SK-N-SH (cell line): ENCODE measurements at regions not wholly inside any gene's neighbourhood (a gene's known extent, or its start where the extent isn't known, plus 50 kb on each side); places are given as distances from the start of the nearest gene placed in this dataset.

Experiments used
- EP300 ChIP-seq, 2 experiments: IDR thresholded peaks; 2 replicates each; pipeline versions ENCODE4 v1.4.0 to v1.6.1; 2012; ENCODE audit warnings: borderline replicate concordance in 1 of 2, low read depth in 1 of 2, low read length in 1 of 2
- GABPA ChIP-seq: IDR thresholded peaks from 2 replicates; pipeline ENCODE4 v1.4.0; 2012; ENCODE audit warnings: low read depth, mild to moderate bottlenecking
- JUND ChIP-seq: IDR thresholded peaks from 2 replicates; pipeline ENCODE4 v1.4.0; 2012
- MAX ChIP-seq: IDR thresholded peaks from 2 replicates; pipeline ENCODE4 v1.4.0; 2012; ENCODE audit warnings: low read depth
- MXI1 ChIP-seq: IDR thresholded peaks from 2 replicates; pipeline ENCODE4 v1.6.1; 2012; ENCODE audit warnings: mild to moderate bottlenecking, low read depth, low read length, improper control_type of control experiment
- NFIC ChIP-seq: IDR thresholded peaks from 2 replicates; pipeline ENCODE4 v1.4.0; 2012; ENCODE audit warnings: borderline replicate concordance
- POLR2AphosphoS5 ChIP-seq: IDR thresholded peaks from 2 replicates; pipeline ENCODE4 v1.6.1; 2012; ENCODE audit warnings: low read depth, low read length
- REST ChIP-seq: IDR thresholded peaks from 2 replicates; pipeline ENCODE4 v1.6.1; 2012; ENCODE audit warnings: mild to moderate bottlenecking, low read depth, low read length, moderate library complexity
- SMC3 ChIP-seq: IDR thresholded peaks from 2 replicates; pipeline ENCODE4 v1.6.1; 2012; ENCODE audit warnings: low read depth, low read length, improper control_type of control experiment
- TAF1 ChIP-seq: IDR thresholded peaks from 2 replicates; pipeline ENCODE4 v1.6.1; 2012; ENCODE audit warnings: low read depth, mild to moderate bottlenecking, low read length, moderate library complexity, borderline replicate concordance
- USF1 ChIP-seq: IDR thresholded peaks from 2 replicates; pipeline ENCODE4 v1.4.0; 2012; ENCODE audit warnings: low read depth, borderline replicate concordance
- TF ChIP-seq, protein P1 (sequence below): fragments of 200-600 bp; sonication (generic); IDR thresholded peaks from 2 replicates; pipeline ENCODE4 v1.6.1; 2017; ENCODE audit warnings: antibody characterized with exemption, mild to moderate bottlenecking, moderate library complexity
- TF ChIP-seq, protein P2 (sequence below): fragments of 150-350 bp; IDR thresholded peaks from 2 replicates; pipeline ENCODE4 v1.6.1; 2016; ENCODE audit warnings: mild to moderate bottlenecking, low read depth, low read length

- no peak for TF ChIP-seq REST
- TF ChIP-seq, protein P1, sequence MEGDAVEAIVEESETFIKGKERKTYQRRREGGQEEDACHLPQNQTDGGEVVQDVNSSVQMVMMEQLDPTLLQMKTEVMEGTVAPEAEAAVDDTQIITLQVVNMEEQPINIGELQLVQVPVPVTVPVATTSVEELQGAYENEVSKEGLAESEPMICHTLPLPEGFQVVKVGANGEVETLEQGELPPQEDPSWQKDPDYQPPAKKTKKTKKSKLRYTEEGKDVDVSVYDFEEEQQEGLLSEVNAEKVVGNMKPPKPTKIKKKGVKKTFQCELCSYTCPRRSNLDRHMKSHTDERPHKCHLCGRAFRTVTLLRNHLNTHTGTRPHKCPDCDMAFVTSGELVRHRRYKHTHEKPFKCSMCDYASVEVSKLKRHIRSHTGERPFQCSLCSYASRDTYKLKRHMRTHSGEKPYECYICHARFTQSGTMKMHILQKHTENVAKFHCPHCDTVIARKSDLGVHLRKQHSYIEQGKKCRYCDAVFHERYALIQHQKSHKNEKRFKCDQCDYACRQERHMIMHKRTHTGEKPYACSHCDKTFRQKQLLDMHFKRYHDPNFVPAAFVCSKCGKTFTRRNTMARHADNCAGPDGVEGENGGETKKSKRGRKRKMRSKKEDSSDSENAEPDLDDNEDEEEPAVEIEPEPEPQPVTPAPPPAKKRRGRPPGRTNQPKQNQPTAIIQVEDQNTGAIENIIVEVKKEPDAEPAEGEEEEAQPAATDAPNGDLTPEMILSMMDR: no peak
- TF ChIP-seq, protein P2, sequence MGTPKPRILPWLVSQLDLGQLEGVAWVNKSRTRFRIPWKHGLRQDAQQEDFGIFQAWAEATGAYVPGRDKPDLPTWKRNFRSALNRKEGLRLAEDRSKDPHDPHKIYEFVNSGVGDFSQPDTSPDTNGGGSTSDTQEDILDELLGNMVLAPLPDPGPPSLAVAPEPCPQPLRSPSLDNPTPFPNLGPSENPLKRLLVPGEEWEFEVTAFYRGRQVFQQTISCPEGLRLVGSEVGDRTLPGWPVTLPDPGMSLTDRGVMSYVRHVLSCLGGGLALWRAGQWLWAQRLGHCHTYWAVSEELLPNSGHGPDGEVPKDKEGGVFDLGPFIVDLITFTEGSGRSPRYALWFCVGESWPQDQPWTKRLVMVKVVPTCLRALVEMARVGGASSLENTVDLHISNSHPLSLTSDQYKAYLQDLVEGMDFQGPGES: no peak
- TF ChIP-seq TAF1: no peak
- TF ChIP-seq POLR2AphosphoS5: no peak
- TF ChIP-seq GABPA: no peak
- no peak for TF ChIP-seq EP300 (IDR thresholded peaks at IDR 0.05; ENCODE audit: borderline replicate concordance in 1 of 2, low read depth in 1 of 2, low read length in 1 of 2)
- no peak for TF ChIP-seq SMC3
- no peak for TF ChIP-seq JUND
- TF ChIP-seq USF1: no peak
- TF ChIP-seq MAX: no peak
- no peak for TF ChIP-seq MXI1
- TF ChIP-seq NFIC: no peak
Measured at GRCh38 chr20:39190666-39191570, 228.8 kb downstream of the DHX35 start.
